Hepatic stellate cell (primary cell): ENCODE measurements at regions not wholly inside any gene's neighbourhood (a gene's known extent, or its start where the extent isn't known, plus 50 kb on each side); places are given as distances from the start of the nearest gene placed in this dataset.

Experiments
- DNase-seq: peaks from one replicate; pipeline ENCODE4 v3.0.0; 2011; ENCODE audit warnings: low spot score

GRCh38 chr1:86296305-86297205 lies 99.6 kb downstream of the ODF2L start:
- no peak for DNase-seq

- DNase-seq: no peak
Measured at GRCh38 chr1:86289746-86290145, 106.4 kb downstream of the ODF2L start.

GRCh38 chr1:86289161-86289560 lies 107.0 kb downstream of the ODF2L start:
- DNase-seq: no peak

GRCh38 chr1:86288586-86289147 lies 107.5 kb downstream of the ODF2L start:
- no peak for DNase-seq

GRCh38 chr1:86285796-86286195 lies 110.3 kb downstream of the ODF2L start:
- no peak for DNase-seq

- no peak for DNase-seq
Measured at GRCh38 chr1:86282611-86283010, 113.5 kb downstream of the ODF2L start.

- DNase-seq: no peak
Measured at GRCh38 chr1:86277936-86278335, 118.2 kb downstream of the ODF2L start.

- no peak for DNase-seq
Measured at GRCh38 chr1:86273066-86273465, 116.5 kb upstream of the COL24A1 start.

- no peak for DNase-seq
Measured at GRCh38 chr1:86272083-86272482, 115.5 kb upstream of the COL24A1 start.

GRCh38 chr1:86271046-86271445 lies 114.5 kb upstream of the COL24A1 start:
- no peak for DNase-seq

- no peak for DNase-seq
Measured at GRCh38 chr1:86263101-86263500, 106.5 kb upstream of the COL24A1 start.

GRCh38 chr1:86260476-86260875 lies 103.9 kb upstream of the COL24A1 start:
- no peak for DNase-seq

- no peak for DNase-seq
Measured at GRCh38 chr1:86259390-86259789, 102.8 kb upstream of the COL24A1 start.

- DNase-seq: no peak
Measured at GRCh38 chr1:86258101-86258500, 101.5 kb upstream of the COL24A1 start.

GRCh38 chr1:86247597-86248279 lies 91.2 kb upstream of the COL24A1 start:
- no peak for DNase-seq

- no peak for DNase-seq
Measured at GRCh38 chr1:86245566-86246190, 89.1 kb upstream of the COL24A1 start.

- no peak for DNase-seq
Measured at GRCh38 chr1:86239894-86240293, 83.3 kb upstream of the COL24A1 start.

GRCh38 chr1:86239490-86239889 lies 82.9 kb upstream of the COL24A1 start:
- DNase-seq: no peak

GRCh38 chr1:86238226-86238625 lies 81.7 kb upstream of the COL24A1 start:
- DNase-seq: no peak

GRCh38 chr1:86235852-86236251 lies 79.3 kb upstream of the COL24A1 start:
- no peak for DNase-seq

- no peak for DNase-seq
Measured at GRCh38 chr1:86233403-86233802, 76.8 kb upstream of the COL24A1 start.

- DNase-seq: no peak
Measured at GRCh38 chr1:86231076-86231475, 74.5 kb upstream of the COL24A1 start.
